ENCODE measurements at regions not wholly inside any gene's neighbourhood (a gene's known extent, or its start where the extent isn't known, plus 50 kb on each side); places are given as distances from the start of the nearest gene placed in this dataset.

DNA sequence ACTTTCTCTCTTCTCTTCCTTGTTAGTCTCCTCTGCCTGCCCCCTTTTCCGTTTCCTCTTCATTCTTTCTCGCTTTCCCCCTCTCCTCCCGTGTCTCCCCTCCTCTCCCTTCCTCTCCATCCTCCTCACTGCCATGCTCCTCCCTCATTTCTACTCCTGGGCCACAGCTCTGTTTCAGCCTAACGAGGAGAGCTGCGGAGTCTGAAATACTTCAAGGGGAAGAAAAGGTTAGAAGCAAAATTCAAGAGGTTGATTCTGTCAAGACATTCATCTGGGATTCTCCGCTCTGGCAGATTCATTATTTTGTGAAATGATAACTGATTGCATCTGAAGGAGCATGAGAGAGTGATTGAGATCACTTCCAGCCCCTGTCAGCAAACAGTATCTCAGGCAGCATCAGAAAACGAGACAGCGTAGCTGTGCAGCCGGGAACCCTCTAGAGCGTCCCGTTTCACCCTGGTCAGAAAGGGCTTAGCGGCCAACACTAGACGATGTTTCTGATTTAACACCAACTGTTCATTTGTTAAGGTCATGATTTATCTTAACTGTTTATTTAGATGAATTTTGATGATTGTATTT is 279.3 kb upstream of the B3GAT1 start:
- no peak for DNase-seq (ENCODE audit: extremely low spot score)
- CTCF ChIA-PET, result no interaction called here
- POLR2A ChIA-PET, result no interaction called here
- TF ChIP-seq FOXA1 (IDR thresholded peaks at IDR 0.05), result no peak

GRCh38 chr11:134689886-134690285 is 277.8 kb upstream of the B3GAT1 start:
- ChIA-PET POLR2A (no interaction called here), CTCF (interaction anchor here (0.7 kb wide), 1 partner anchor 133 kb away, joined by 3 read pairs; no protein-coding TSS in a partner anchor)
- TF ChIP-seq LEF1 (IDR thresholded peaks at IDR 0.05; ENCODE audit: borderline replicate concordance), result no peak
- TF ChIP-seq SUZ12 (IDR thresholded peaks at IDR 0.05), result no peak
- TF ChIP-seq, protein P1, sequence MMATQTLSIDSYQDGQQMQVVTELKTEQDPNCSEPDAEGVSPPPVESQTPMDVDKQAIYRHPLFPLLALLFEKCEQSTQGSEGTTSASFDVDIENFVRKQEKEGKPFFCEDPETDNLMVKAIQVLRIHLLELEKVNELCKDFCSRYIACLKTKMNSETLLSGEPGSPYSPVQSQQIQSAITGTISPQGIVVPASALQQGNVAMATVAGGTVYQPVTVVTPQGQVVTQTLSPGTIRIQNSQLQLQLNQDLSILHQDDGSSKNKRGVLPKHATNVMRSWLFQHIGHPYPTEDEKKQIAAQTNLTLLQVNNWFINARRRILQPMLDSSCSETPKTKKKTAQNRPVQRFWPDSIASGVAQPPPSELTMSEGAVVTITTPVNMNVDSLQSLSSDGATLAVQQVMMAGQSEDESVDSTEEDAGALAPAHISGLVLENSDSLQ (IDR thresholded peaks at IDR 0.05), result no peak
- no peak for TF ChIP-seq ARNT (IDR thresholded peaks at IDR 0.05)
- no peak for TF ChIP-seq FOXM1 (IDR thresholded peaks at IDR 0.05; ENCODE audit: borderline replicate concordance)
- no peak for TF ChIP-seq HDGF (IDR thresholded peaks at IDR 0.05; ENCODE audit: borderline replicate concordance)
- no peak for TF ChIP-seq FOXK2 (IDR thresholded peaks at IDR 0.05)
- DNase-seq (ENCODE audit: extremely low spot score), result no peak

GRCh38 chr11:134687548-134687947 is 275.5 kb upstream of the B3GAT1 start:
- no peak for DNase-seq (ENCODE audit: extremely low spot score)
- POLR2A ChIA-PET, result no interaction called here
- CTCF ChIA-PET, result no interaction called here
- no peak for TF ChIP-seq TARDBP (IDR thresholded peaks at IDR 0.05)
- TF ChIP-seq L3MBTL2 (conservative IDR thresholded peaks at IDR 0.05), result no peak
- TF ChIP-seq LEF1 (IDR thresholded peaks at IDR 0.05; ENCODE audit: borderline replicate concordance), result no peak

- TF ChIP-seq SP1 (IDR thresholded peaks at IDR 0.05) (no peak), FOXA1 (IDR thresholded peaks at IDR 0.05) (no peak), FOXK2 (IDR thresholded peaks at IDR 0.05) (no peak), ZNF384 (IDR thresholded peaks at IDR 0.05) (no peak), L3MBTL2 (conservative IDR thresholded peaks at IDR 0.05) (no peak), ARNT (IDR thresholded peaks at IDR 0.05) (no peak), LEF1 (IDR thresholded peaks at IDR 0.05; ENCODE audit: borderline replicate concordance) (no peak)
- ChIA-PET CTCF (no interaction called here), POLR2A (no interaction called here)
- DNase-seq (ENCODE audit: extremely low spot score), result no peak
Observed at GRCh38 chr11:134686460-134687061, 274.5 kb upstream of the B3GAT1 start.

GRCh38 chr11:134685793-134686380 is 273.8 kb upstream of the B3GAT1 start:
- ChIA-PET POLR2A (no interaction called here), CTCF (no interaction called here)
- DNase-seq (ENCODE audit: extremely low spot score), result no peak
- TF ChIP-seq HDGF (IDR thresholded peaks at IDR 0.05; ENCODE audit: borderline replicate concordance) (no peak), FOXM1 (IDR thresholded peaks at IDR 0.05; ENCODE audit: borderline replicate concordance) (no peak)

DNA sequence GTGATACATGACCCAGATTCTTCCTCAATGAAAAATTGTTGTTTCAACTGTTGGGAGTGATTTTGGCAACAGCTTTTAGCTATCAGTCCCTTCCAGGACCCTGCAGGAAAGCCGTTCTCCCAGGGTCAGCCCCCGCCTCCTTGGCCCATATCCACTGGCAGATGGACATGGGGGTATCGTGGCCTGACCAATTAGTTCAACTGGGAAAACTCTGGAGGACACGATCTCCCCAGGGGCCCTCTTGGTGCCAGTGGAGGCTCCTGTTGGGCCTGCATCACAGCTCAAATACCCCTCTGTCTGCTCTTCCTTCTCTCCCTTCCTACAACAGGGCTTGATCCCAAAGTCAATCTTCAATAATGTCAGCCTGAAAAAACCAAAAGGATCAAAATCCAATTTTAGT is 272.5 kb upstream of the B3GAT1 start:
- POLR2A ChIA-PET, result no interaction called here
- DNase-seq (ENCODE audit: extremely low spot score), result no peak
- TF ChIP-seq FOXA1 (IDR thresholded peaks at IDR 0.05) (no peak), BHLHE40 (IDR thresholded peaks at IDR 0.05; ENCODE audit: borderline replicate concordance) (no peak), LEF1 (IDR thresholded peaks at IDR 0.05; ENCODE audit: borderline replicate concordance) (no peak), CTBP1 (IDR thresholded peaks at IDR 0.05; ENCODE audit: borderline replicate concordance) (no peak), ZNF384 (IDR thresholded peaks at IDR 0.05) (no peak)
- CTCF ChIA-PET, result interaction anchor here (1.3 kb wide), 1 partner anchor 14 kb away, joined by 3 read pairs; no protein-coding TSS in a partner anchor

DNA sequence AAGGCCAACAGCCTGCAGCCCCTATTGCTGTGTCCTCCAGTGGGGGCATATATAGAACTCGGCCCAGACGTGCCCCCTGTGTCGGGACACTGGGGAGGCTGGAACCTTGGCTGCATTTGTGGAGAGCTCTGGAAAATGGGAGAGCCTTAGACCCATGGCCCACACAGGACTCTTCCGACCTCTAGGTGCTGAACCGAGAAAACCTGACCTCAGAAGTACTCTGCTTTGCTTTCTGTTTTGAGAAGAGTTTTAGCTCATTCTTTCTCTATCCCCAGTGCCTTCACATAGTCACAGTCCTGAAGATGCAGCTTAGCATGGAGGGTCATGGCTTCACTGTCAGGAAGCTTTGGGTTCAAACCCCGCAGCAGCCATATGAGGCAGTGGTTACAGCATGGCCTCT is 271.8 kb upstream of the B3GAT1 start:
- POLR2A ChIA-PET, result no interaction called here
- no peak for TF ChIP-seq ZNF384 (IDR thresholded peaks at IDR 0.05)
- no peak for TF ChIP-seq CTBP1 (IDR thresholded peaks at IDR 0.05; ENCODE audit: borderline replicate concordance)
- no peak for TF ChIP-seq ELF4 (IDR thresholded peaks at IDR 0.05)
- TF ChIP-seq TARDBP (IDR thresholded peaks at IDR 0.05), result no peak
- no peak for TF ChIP-seq NFRKB (IDR thresholded peaks at IDR 0.05)
- no peak for TF ChIP-seq FOXA1 (IDR thresholded peaks at IDR 0.05)
- TF ChIP-seq SP1 (IDR thresholded peaks at IDR 0.05), result no peak
- no peak for TF ChIP-seq BHLHE40 (IDR thresholded peaks at IDR 0.05; ENCODE audit: borderline replicate concordance)
- no peak for TF ChIP-seq ARNT (IDR thresholded peaks at IDR 0.05)
- no peak for TF ChIP-seq HDGF (IDR thresholded peaks at IDR 0.05; ENCODE audit: borderline replicate concordance)
- no peak for DNase-seq (ENCODE audit: extremely low spot score)
- CTCF ChIA-PET, result interaction anchor here (1.3 kb wide), 1 partner anchor 13 kb away, joined by 3 read pairs; no protein-coding TSS in a partner anchor

DNA sequence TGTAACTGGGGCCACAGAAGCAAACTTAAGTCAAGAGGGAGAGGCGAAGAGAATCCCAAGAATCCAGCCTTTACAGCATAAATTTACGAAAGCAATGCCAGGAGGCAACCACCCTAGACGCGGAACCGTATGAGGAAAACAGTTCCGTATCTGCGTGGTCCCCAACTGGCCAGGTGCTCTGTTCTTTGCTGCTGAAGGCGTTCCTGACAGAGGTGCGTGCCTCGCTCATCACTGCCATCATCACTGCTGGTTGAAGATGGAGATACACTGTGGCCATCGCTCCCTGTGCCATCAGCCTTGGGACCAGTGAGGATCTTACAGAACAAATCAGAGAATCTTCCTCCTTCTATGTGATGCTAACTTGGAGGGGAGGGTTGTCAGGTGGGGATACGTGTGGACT is 270.5 kb upstream of the B3GAT1 start:
- no peak for DNase-seq (ENCODE audit: extremely low spot score)
- ChIA-PET POLR2A (no interaction called here), CTCF (no interaction called here)
- no peak for TF ChIP-seq ZNF384 (IDR thresholded peaks at IDR 0.05)
- TF ChIP-seq TARDBP (IDR thresholded peaks at IDR 0.05), result no peak
- TF ChIP-seq, protein P1 (IDR thresholded peaks at IDR 0.05), result no peak
- TF ChIP-seq LEF1 (IDR thresholded peaks at IDR 0.05; ENCODE audit: borderline replicate concordance), result no peak
- TF ChIP-seq SP1 (IDR thresholded peaks at IDR 0.05), result no peak
- no peak for TF ChIP-seq L3MBTL2 (conservative IDR thresholded peaks at IDR 0.05)
- no peak for TF ChIP-seq FOXM1 (IDR thresholded peaks at IDR 0.05; ENCODE audit: borderline replicate concordance)
- no peak for TF ChIP-seq ELF4 (IDR thresholded peaks at IDR 0.05)
- no peak for TF ChIP-seq HDGF (IDR thresholded peaks at IDR 0.05; ENCODE audit: borderline replicate concordance)
- no peak for TF ChIP-seq FOXK2 (IDR thresholded peaks at IDR 0.05)
- TF ChIP-seq CTBP1 (IDR thresholded peaks at IDR 0.05; ENCODE audit: borderline replicate concordance), result no peak
- TF ChIP-seq SUZ12 (IDR thresholded peaks at IDR 0.05), result no peak
